GM21529 (cell line): ENCODE measurements at regions not wholly inside any gene's neighbourhood (a gene's known extent, or its start where the extent isn't known, plus 50 kb on each side); places are given as distances from the start of the nearest gene placed in this dataset.

Source experiments
- ATAC-seq: cut with Tn5 transposase; IDR thresholded peaks from one replicate; pipeline ENCODE4 v1.9.1; 2021; ENCODE audit not compliant: unreplicated experiment

GRCh38 chr10:88126699-88127098, 263.3 kb downstream of the PTEN start:
- ATAC-seq: no peak

DNA sequence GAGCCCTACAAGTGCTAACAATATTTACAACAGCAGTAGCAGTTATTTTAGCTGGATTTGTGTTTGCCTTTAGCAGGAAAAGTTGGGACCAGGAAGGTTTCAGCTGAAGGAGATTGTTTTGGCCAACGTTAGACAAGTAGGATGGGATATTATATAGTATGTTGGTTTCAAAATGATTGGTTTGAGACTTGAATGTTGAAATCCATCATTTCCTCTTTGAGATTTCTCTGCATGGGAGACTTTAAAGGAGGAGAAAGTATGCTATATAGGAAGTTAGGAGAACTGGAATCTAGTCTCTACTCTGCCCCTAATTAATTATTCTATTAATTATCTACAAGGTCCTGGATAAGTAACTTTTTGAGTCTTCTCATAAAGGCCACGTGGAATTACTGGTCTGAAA, 263.8 kb downstream of the PTEN start:
- ATAC-seq: no peak

GRCh38 chr10:88127766-88128165, 264.3 kb downstream of the PTEN start:
- no peak for ATAC-seq

DNA sequence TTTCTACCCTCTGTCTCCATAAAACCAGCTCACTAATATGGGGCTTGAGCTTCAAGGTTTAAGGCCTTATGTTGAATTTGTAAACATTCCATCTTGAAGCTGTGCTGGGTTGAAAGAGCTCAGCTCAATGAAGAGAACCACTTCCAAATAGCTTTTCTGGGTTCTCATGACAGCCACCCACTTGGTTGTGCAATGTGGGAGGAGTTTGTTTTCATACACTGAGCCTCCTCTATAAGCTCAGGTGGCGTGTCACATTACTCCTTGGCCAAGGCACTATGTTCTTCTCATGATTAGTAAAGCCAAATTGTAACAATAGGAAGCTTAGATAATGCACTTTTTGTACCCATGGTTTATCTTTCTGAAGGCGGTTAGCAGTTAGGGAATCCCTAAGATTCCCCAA, 265.6 kb downstream of the PTEN start:
- ATAC-seq: no peak

- ATAC-seq: no peak
Measured at GRCh38 chr10:88130912-88131311, 267.5 kb downstream of the PTEN start.

DNA sequence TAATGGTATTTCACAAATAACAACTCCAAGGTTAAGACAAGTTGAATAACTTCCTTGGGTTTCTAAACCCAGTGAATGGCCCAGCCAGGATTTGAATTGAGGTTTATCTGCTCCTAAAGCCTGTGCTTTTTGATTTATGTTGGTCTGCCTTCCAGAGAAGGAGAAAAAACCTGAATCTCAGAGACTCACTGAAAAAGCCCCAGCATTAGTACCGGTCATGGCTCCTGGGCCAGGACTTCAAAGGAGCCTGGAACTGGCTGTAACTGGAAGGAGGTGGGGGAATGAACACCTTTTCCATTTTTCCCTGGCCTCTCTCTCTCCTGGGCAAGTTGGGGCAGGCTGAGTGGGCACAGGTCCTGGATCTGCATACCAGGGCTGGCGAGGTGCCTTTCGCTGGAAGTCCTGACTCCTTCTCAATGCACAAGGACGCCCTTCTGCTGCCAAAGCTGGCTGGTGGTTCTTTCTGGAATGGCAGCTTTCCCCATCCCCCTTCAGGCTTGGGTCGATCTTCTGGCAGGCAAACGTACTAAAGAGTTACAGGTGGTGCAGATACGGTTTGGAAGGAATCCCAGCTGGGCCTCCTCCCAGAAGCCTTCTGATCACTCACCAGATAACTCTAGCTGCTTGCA, 268.2 kb downstream of the PTEN start:
- ATAC-seq: no peak

DNA sequence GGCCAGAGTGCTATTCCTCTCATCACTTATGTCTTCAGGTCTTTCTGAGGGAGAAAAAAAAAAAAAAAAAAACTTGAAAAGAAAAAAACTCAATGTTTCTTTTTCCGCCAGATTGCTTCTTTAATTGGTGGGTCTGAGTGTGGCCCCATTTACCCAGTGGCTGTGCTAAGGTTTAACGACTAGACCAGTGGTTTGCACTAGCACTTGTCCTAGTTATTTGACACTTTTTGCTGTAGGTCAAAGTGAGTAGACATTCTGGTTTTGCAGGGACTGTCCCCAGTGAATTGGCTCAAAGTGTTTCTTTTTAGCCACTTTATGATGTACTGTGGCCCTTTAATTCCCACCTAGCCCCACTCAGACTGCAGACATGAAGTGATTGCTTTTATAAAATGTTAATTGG, 273.3 kb downstream of the PTEN start:
- no peak for ATAC-seq

DNA sequence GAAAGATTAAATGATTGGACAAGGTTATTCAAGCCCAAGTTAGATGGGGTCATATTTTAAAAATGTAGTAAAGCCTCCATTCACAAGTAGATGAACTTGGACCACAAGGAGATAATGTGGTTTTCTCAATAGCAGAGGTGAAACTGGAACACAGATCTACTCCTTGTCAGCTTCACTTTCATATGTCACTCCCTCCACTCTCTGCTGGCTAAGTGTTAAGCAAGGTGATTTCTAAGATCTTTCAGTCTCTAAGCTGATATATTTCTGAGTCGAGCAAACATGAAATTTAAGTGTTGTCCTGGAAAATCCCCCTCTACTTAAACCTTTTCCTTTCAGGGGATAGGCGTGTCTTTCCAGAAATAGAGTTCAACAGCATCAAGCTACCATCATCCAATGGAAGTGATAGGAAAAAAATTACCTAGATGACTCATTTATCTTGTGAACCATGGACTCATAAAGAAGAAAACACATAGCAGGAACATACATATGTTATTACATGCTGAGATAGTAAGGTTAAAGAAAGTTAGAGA, 275.0 kb downstream of the PTEN start:
- peak; percentile 93 for ATAC-seq

GRCh38 chr10:88147000-88147798, 283.8 kb downstream of the PTEN start:
- no peak for ATAC-seq

GRCh38 chr10:88149906-88150305, 286.5 kb downstream of the PTEN start:
- no peak for ATAC-seq

DNA sequence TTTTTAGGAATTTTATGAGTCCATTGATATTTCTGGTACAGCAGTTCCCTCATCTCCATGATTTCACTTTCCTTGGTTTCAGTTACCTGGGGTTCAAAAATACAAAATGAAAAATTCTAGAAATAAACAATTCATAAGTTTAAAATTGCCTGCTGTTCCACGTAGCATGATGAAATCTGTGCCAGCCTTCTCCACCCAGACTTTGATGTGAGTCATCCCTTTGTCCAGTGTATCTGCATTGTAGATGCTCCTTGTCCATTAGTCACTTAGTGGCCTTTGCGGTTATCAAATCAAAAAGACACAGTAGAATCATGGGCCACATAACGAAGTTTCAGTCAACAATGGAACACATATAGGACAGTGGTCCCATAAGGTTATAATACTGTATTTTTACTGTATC, 286.9 kb downstream of the PTEN start:
- no peak for ATAC-seq

DNA sequence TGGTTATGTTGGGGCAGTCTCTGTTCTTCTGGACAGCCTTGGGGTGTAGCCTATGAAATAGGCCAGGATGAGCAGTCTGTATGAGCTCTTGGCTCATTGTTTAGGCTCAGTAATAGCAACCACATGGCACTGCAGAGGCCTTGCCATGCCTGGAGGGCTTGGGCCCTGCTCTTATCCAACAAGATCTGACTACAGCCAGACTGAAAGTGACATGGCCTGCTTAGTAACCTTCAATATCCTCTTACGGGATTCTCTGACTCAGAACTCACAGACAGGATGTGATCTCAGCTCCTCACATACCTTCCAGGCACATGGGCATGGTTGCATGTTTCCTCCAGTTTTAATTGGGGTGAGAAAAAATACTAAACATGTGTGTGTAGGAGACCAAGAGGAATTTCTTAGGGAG, 289.3 kb downstream of the PTEN start:
- ATAC-seq: peak; percentile 93

GRCh38 chr10:88154596-88155250, 291.3 kb downstream of the PTEN start:
- no peak for ATAC-seq

- no peak for ATAC-seq
Measured at GRCh38 chr10:88156341-88156740, 292.9 kb downstream of the PTEN start.

- no peak for ATAC-seq
Measured at GRCh38 chr10:88157981-88158465, 294.6 kb downstream of the PTEN start.

- no peak for ATAC-seq
Measured at GRCh38 chr10:88158526-88159122, 295.2 kb downstream of the PTEN start.

- ATAC-seq: no peak
Measured at GRCh38 chr10:88159127-88159829, 295.9 kb downstream of the PTEN start.

- ATAC-seq: no peak
Measured at GRCh38 chr10:88161070-88161469, 297.6 kb downstream of the PTEN start.

GRCh38 chr10:88161756-88162155, 298.3 kb downstream of the PTEN start:
- no peak for ATAC-seq

DNA sequence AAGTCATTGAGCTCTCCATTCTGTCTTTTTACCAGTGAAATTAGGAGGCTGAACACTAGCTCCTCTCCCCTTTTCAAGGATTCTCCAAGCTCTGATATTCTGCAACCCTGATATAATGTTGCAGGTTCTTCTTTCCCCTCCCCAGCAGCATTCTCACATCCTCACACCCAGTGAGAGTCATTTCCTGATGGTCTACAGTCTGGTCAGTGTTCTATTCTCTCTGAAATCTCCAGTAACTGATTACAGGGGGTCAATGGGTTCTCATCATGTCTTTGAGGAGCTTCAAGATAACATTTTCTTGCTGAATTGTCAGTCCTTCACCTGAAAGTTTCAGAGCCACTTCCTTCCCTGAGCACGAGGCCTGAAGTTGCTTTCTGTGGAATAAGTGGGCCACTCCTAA, 299.4 kb downstream of the PTEN start:
- no peak for ATAC-seq

DNA sequence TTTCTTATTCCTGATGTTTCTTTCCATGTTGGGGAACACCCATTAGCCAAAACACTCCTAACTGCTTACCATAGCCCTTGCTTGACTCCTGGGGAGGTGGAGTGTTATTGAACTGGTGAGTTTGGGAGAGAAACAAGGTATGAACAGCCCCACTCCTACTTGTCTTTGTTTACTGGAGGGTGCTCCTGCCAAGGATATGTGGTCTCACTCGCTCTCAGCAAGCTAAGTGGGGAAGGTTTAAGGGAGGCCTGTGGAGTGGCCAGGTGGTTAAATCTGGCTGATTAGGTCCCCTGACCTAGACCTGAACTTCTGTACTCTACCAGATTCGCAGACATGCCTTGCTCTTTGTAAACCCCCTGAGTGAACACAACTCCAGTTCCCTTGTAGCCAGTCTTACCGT, 300.1 kb downstream of the PTEN start:
- no peak for ATAC-seq
